NCI-H69 (cell line): ENCODE measurements at regions not wholly inside any gene's neighbourhood (a gene's known extent, or its start where the extent isn't known, plus 50 kb on each side); places are given as distances from the start of the nearest gene placed in this dataset.
A peak's percentile ranks its signal among the peaks of the same experiment; 100 is the strongest.
"Not testable (repeated sequence)": the region's sequence is repeated elsewhere in the genome, so short reads cannot be mapped to it uniquely, and the experiment has no call there.

ENCODE experiments used
- DNase-seq: peaks from one replicate; lab custom pipeline; 2025; lab: John Stamatoyannopoulos, UW

DNA sequence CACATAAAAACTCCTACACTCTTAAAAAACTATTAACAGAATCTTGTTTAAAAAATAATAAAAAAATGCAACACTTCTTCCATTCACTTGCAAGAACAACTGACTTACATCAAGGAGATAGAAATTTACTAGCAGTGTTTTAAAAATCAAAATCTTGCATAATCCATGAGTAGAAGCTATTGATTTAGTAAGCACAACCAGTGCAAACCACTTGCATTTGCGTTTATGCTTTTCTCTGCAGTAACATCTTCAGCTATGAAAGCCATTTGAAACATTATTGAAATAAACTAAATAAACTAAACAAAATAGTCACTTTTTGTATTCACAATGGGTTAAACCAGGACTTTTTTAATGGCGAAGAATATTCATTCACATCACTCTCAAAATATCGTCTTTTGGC lies 389.2 kb upstream of the EMCN start:
- DNase-seq: no peak

DNA sequence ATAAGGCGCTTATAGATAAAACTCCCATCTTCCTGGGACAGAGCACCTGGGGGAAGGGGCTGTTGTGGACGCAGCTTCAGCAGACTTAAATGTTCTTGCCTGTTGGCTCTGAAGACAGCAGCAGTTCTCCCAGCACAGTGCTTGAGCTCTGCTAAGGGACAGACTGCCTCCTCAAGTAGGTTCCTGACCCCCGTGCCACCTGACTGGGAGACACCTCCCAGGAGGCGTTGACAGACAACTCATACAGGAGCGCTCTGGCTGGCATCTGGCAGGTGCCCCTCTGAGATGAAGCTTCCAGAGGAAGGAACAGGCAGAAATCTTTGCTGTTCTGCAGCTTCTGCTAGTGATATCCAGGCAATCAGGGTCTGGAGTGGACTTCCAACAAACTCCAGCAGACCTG lies 383.1 kb upstream of the EMCN start:
- not testable (repeated sequence) for DNase-seq

DNA sequence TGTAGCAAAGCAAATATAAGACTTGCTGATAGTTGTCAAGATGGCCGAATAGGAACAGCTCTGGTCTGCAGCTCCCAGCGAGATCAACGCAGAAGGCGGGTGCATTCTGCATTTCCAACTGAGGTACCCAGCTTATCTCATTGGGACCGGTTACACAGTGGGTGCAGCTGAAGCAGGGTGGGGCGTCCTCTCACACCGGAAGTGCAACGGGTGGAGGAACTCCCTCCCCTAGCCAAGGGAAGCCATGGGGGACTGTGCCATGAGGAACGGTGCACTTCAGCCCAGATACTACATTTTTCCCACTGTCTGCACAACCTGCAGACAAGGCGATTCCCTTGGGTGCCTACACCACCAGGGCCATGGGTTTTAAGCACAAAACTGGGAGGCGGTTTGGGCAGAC lies 382.3 kb upstream of the EMCN start:
- no peak for DNase-seq

- DNase-seq: peak; percentile 80
Measured at GRCh38 chr4:100898844-100899243, 381.0 kb upstream of the EMCN start.

- no peak for DNase-seq
Measured at GRCh38 chr4:100895556-100896197, 377.9 kb upstream of the EMCN start.

DNA sequence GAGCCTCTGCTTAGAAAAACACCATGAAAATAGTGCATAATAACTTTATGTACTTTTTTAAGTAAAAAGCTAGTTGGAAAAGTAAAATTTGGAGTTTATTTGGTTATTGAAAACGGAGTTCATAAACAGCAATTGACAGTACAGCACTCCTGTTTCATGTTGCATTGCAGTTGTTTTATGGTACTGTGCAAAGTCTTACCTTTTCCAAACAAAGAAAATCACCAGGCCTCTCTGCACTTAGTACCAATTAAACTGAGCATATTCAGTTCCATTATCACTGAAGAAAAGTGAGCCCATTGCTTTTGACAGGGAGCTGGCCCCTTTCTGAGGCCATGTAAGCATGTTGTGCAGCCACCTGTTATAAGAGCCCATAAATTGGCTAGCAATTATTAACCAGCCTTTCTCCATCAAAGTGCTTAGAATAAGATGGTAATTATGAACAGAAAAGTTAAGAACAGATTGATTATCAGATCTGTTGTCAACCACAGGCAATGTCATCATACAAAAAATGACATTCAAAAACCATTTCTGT lies 376.6 kb upstream of the EMCN start:
- peak; percentile 67 for DNase-seq

- no peak for DNase-seq
Measured at GRCh38 chr4:100891808-100892207, 374.0 kb upstream of the EMCN start.

DNA sequence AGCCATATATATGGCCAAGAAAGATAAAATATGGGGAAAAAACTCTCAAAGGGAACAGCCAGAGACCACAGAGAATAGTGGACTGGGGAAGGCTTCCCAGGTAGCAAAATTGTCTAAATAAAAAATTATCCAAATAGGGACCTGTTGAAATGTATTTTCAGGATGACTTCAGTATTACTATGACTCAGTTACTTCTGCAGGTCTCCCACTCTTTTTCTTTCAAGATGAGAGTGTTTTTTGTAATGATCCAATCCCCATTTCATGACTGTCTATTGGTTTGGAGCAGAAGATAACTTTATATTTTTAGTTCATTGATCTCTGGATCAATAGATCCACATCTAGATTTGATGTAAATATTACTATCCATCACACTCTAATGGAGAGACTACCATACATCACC lies 372.1 kb upstream of the EMCN start:
- DNase-seq: no peak

GRCh38 chr4:100889401-100889800 lies 371.6 kb upstream of the EMCN start:
- DNase-seq: no peak

DNA sequence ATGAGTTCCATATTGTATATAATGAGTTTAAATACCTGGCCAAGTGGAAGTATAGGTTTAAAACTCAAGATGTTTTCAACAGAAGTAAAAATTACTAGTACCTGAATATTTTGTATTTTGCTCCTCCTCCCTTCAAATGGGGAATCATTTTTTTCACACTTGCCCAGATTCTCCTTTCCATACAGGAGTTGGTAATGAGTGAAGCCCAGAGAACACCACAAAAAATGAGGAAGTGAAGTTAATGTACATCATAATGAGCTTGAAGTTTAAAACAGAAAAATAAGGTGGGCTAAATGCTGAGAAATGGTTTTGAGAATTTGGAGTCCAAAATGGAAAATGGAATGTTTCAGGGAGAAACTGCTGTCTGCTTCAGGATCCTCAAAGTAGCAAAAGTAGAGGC lies 364.8 kb upstream of the EMCN start:
- no peak for DNase-seq

DNA sequence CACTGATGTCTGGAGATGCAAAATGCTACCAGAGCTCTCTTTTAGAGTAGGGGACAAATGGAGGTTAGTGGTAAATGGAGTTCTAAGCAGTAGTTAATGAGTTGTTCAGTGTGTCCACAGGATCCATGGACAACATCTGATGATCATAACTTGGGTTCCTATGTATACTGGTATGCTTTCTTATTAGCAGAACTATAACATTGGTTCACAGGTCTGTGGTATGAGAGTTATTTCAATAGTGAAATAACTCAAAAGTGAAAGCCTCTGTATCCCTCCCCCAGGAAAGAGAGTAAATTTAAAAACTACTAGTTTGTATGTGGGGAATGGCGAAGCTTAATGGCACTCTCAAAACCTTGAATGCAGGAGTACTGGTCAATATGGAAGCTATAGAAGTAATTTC lies 363.5 kb upstream of the EMCN start:
- no peak for DNase-seq

GRCh38 chr4:100880011-100880410 lies 362.2 kb upstream of the EMCN start:
- DNase-seq: peak; percentile 20

DNA sequence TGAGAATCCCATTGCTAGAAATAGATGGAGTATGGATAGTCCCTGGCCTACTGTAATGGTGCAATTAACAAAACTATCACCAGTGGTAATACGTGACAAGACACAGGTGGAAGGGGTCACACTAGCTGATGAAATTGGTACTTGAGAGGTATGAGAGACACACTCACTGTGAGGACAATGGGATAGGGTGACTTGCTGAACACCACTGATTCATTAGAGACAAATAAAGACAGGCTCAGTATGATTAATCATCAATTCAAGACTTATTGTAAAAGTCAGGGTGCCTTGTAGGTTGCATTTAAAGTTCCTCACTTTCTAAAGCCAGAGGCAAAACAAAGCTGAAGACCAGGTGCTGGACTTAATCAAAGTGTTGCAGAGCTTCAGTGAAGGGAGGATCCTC lies 361.6 kb upstream of the EMCN start:
- no peak for DNase-seq

- DNase-seq: no peak
Measured at GRCh38 chr4:100876546-100876945, 358.7 kb upstream of the EMCN start.

DNA sequence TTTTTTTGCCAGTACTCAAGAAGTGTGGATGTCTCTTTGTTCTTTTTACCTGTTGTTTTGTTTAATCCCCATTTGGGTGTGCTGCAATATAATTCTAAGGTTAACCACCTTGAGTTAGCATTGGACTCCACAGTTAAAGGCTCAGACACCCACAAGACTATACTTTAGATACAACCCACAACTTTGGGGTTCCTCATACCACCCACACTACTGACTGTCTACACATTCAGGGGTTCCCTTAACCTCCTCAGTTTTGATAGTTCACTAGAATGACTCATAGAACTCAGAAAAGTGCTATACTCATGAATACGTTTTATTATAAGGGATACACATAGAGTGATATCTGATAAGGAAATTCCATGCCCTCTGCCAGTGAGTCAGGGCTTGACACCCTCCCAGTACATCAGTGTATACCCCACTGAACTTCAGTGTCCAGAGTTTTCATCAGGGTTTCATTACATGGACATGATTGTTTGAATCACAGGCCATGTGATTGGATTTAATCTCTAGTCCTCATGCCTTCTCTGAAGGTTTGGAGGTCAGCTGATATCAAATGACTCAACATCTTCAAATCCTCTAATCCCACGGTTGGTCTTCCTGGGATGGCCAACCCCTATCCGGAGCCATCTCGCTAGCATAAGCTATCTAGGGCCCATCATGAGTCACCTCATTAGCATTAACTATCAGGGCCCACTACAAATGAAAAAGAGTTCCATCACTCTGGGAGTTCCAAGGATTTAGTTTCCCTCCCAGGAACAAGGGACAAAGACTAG lies 357.7 kb upstream of the EMCN start:
- no peak for DNase-seq

DNA sequence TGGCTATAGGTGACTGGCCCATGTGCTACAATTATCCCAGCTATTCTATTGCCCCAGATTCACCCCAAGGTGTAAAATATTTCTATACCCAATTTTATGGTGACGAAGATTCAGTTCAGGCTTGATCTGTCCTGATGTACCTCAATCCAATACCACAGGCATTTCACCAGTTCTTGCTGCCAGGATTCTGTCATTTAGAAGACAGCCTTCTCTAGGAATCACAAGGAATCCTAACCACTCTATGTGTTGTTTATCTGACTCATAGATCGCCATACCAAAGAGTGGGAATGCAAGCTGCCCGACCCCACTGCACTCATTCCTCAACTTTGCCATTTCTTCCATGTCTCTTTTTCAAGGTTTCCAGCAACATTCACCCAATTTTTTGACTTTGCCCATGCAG lies 355.0 kb upstream of the EMCN start:
- DNase-seq: no peak

DNA sequence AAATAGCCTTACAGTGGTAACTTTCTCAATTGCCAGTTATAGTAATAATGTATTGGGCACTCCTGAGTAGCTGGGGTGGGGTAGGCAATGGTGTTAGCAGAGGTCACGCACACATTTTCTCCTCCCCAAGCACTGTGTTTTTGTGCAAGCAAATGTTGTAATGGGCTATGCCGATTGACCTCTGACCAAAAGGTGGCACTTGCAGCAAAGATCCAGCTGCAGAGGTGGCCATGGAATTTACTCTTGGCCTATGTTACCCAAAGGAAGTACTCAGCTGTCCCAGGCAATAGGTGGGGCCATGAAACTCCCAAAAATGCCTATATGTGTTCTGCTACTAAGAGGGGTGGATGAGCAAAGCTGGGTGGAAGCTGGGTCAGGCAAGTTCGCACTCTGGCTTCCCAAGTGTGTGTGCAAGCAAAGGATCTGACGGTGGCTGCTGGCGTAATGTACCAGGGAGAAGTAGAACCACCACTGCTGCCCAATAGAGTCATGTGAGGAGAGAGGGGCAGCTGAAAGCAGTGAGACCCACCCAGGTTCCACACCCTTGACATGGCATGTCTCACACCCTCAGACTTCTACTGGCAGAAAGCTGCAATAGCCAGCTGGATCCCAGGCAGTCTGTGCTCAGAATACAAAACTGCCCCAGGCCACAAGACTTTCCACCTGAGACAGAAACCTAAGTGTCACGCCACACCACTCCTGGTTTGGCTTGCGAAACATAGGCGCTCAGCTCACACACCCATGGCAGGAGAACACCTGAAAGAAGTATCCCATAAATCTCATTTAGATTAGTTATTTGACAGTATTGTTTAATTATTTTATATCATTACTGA lies 353.3 kb upstream of the EMCN start:
- DNase-seq: peak; percentile 20

GRCh38 chr4:100869276-100869675 lies 351.5 kb upstream of the EMCN start:
- no peak for DNase-seq

DNA sequence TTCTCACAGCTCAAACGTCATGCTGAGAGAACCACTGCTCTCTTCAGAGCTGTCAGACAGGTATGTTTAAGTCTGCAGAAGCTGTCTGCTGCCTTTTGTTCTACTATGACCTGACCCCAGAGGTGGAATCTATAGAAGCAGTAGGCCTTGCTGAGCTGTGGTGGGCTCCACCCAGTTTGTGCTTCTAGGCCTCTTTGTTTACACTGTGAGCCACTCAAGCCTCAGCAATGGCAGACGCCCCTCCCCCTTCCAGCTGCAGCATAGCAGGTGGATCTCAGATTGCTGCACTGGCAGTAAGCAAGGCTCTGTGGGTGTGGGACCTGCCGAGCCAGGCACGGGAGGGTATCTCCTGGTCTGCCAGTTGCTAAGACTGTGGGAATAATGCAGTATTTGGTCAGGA lies 350.5 kb upstream of the EMCN start:
- peak; percentile 88 for DNase-seq

GRCh38 chr4:100852326-100852725 lies 334.5 kb upstream of the EMCN start:
- DNase-seq: no peak

GRCh38 chr4:100849319-100849718 lies 331.5 kb upstream of the EMCN start:
- DNase-seq: peak; percentile 65

- peak; percentile 34 for DNase-seq
Measured at GRCh38 chr4:100848841-100849240, 331.0 kb upstream of the EMCN start.

DNA sequence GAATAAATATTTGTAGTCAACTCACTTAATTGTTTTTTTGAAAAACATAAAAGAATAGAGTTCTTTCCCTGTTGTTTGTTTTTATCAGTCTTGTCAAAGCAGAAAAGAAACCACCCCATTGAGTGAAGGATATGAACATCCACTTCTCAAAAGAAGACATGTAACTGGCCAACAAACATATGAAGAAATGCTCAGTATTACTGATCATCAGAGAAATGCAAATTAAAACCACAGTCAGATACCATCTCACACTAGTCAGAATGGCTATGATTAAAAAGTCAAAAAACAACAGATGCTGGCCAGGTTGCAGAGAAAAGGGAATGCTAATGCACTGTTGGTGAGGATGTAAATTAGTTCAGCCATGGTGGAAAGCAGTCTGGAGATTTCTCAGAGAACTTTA lies 326.1 kb upstream of the EMCN start:
- DNase-seq: no peak
